BJ (cell line): ENCODE measurements at regions not wholly inside any gene's neighbourhood (a gene's known extent, or its start where the extent isn't known, plus 50 kb on each side); places are given as distances from the start of the nearest gene placed in this dataset.

Source experiments
- CTCF ChIA-PET: fragments of 350-600 bp; formaldehyde crosslinking; extraction: SDS; loops from one replicate; lab custom pipeline; 2021; ENCODE audit warnings: antibody characterized with exemption, inconsistent platforms; lab: Yijun Ruan, JAX
- POLR2A ChIA-PET: fragments of 300-600 bp; sonication (Branson Sonifier 250); formaldehyde crosslinking; extraction: SDS; loops from one replicate; lab custom pipeline; 2021; ENCODE audit warnings: antibody characterized with exemption; lab: Charles Lee
- DNase-seq: peaks from one replicate; pipeline ENCODE4 v3.0.0-alpha.2; 2011; ENCODE audit warnings: low read depth
- H3K27me3 ChIP-seq: 2 replicates; pipeline ENCODE4 v1.6.0; 2011; ENCODE audit warnings: low read length; ENCODE audit not compliant: control insufficient read depth, insufficient read depth
- H3K36me3 ChIP-seq: 2 replicates; pipeline ENCODE4 v1.5.1; 2011; ENCODE audit warnings: low read length; ENCODE audit not compliant: control insufficient read depth, insufficient read depth
- H3K4me3 ChIP-seq: 2 replicates; pipeline ENCODE4 v1.5.1; 2011; ENCODE audit warnings: low read depth, mild to moderate bottlenecking, control low read depth, low read length
- TF ChIP-seq, protein P1 (sequence below): IDR thresholded peaks from 2 replicates; pipeline ENCODE4 v1.5.1; 2011; ENCODE audit warnings: low read depth, mild to moderate bottlenecking, control low read depth, inconsistent platforms, low read length, moderate library complexity; ENCODE audit not compliant: insufficient read depth

DNA sequence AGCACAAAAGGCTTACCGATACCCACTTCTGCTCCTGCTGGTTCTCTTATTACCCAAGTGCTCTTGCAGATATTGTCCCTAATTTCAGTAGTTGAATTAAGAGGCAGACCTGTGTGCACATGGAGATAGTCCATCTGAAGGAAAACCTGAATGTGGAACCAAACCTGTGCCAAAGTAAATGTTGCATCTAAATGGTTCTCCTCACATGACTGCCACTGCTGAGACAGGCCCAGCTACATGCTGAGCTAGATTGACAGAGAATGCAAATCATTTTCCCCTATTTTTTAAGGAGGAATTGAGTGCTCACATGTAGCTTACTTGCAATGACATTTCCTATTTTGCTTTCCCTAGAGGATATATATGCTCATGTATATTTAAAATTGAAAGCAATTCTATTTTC is 609.1 kb upstream of the TECRL start:
- TF ChIP-seq, protein P1, sequence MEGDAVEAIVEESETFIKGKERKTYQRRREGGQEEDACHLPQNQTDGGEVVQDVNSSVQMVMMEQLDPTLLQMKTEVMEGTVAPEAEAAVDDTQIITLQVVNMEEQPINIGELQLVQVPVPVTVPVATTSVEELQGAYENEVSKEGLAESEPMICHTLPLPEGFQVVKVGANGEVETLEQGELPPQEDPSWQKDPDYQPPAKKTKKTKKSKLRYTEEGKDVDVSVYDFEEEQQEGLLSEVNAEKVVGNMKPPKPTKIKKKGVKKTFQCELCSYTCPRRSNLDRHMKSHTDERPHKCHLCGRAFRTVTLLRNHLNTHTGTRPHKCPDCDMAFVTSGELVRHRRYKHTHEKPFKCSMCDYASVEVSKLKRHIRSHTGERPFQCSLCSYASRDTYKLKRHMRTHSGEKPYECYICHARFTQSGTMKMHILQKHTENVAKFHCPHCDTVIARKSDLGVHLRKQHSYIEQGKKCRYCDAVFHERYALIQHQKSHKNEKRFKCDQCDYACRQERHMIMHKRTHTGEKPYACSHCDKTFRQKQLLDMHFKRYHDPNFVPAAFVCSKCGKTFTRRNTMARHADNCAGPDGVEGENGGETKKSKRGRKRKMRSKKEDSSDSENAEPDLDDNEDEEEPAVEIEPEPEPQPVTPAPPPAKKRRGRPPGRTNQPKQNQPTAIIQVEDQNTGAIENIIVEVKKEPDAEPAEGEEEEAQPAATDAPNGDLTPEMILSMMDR: no peak
- ChIA-PET CTCF (no interaction called here), POLR2A (no interaction called here)
- Histone ChIP-seq H3K4me3 (no peak overlapping the region), H3K36me3 (no peaks in the 10 kb centered on the region), H3K27me3 (no peaks in the 10 kb centered on the region)
- DNase-seq: no peak

DNA sequence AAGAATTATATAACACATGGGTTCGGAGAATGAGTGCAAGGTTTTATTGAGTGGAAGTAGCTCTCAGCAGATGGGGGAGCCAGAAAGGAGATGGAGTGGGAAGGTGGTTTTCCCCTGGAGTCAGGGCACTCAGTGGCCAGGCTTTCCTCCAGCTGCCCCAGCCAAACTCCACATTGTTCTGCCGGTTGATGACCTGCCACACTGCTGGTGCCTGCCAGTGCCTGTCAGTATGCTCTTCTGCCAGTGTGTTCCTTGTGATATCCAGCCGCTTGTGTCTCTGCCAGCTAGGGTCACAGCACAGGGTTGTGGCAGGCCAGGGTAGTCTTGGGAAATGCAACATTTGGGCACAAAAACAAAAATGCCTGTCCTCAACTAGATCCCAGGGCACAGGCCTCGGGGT is 604.8 kb upstream of the TECRL start:
- Histone ChIP-seq H3K4me3 (no peak overlapping the region), H3K36me3 (no peaks in the 10 kb centered on the region), H3K27me3 (no peaks in the 10 kb centered on the region)
- ChIA-PET POLR2A (no interaction called here), CTCF (no interaction called here)
- no peak for DNase-seq
- TF ChIP-seq, protein P1: no peak

DNA sequence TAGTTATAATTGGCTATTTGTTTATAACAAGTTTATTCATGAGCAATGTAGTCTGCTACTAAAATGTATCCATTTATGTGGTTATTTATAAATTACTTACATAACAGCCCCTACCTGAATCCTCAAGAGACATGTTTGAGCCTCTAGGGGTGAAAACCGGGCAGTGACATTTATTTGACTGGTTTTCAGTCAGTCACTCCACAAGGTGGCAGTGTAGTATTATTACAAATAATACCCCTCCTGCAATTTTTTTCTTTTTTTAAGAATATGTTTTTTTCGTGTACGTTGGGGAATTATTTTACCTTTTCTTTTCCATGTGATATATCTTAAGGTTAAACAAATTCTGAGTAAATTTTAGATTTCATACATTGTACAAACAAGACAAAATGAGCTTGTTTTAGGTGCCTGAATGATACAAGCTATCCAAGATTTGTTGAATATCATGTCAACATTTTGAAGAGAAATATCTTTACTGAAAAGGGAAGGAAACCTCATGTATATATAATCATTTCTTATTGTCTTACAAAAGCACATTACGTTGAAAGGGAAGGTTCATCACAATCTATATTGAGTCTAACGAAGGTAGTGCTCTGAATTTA is 598.7 kb upstream of the TECRL start:
- no peaks in the 10 kb centered on the region for H3K27me3 ChIP-seq
- ChIA-PET POLR2A (no interaction called here), CTCF (no interaction called here)
- no peaks in the 10 kb centered on the region for H3K36me3 ChIP-seq
- TF ChIP-seq, protein P1: peak; percentile 35
- no peak for DNase-seq
- no peak overlapping the region for H3K4me3 ChIP-seq

GRCh38 chr4:64975177-64975576 is 565.9 kb upstream of the TECRL start:
- DNase-seq: no peak
- Histone ChIP-seq H3K4me3 (no peak overlapping the region), H3K36me3 (no peaks in the 10 kb centered on the region), H3K27me3 (no peaks in the 10 kb centered on the region)
- ChIA-PET CTCF (no interaction called here), POLR2A (no interaction called here)
- TF ChIP-seq, protein P1: no peak

DNA sequence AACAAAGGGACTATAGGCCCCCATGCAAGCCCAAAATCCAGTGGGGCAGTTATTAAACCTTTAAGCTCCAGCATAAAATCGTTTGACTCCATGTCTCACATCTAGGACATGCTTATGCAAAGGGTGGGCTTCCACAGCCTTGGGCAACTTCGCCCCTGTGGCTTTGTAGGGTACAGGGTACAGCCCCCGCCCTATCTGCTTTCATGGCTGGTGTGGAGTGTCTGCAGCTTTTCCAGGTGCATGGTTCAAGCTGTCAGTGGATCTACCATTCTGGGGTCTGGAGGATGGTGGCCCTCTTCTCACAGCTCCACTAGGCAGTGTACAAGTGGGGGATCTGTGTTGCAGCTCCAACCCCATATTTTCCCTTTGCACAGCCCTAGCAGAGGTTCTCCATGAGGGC is 559.8 kb upstream of the TECRL start:
- ChIA-PET CTCF (no interaction called here), POLR2A (no interaction called here)
- DNase-seq: no peak
- H3K4me3 ChIP-seq: no peak overlapping the region
- H3K36me3 ChIP-seq: no peaks in the 10 kb centered on the region
- TF ChIP-seq, protein P1: no peak
- no peaks in the 10 kb centered on the region for H3K27me3 ChIP-seq
